Mesenchymal stem cell (in vitro differentiated cells and primary cell): ENCODE measurements at regions not wholly inside any gene's neighbourhood (a gene's known extent, or its start where the extent isn't known, plus 50 kb on each side); places are given as distances from the start of the nearest gene placed in this dataset.

Experiments
- DNase-seq: peaks from one replicate; pipeline ENCODE4 v3.0.0-alpha.2; 2013
- H2AFZ ChIP-seq: one replicate; pipeline ENCODE4 v1.6.1; 2013; ENCODE audit warnings: low read depth, mild to moderate bottlenecking, control low read depth, inconsistent platforms, low read length, moderate library complexity
- H2AK5ac ChIP-seq: 2 replicates; pipeline ENCODE4 v1.6.1; 2013; ENCODE audit warnings: low read length, moderate library complexity, mild to moderate bottlenecking, inconsistent platforms; ENCODE audit not compliant: severe bottlenecking
- H2BK120ac ChIP-seq: one replicate; pipeline ENCODE4 v1.6.1; 2013; ENCODE audit warnings: low read depth, mild to moderate bottlenecking, inconsistent platforms, low read length, moderate library complexity
- H2BK12ac ChIP-seq, 2 experiments: one replicate each; pipeline ENCODE4 v1.6.1; 2013; ENCODE audit warnings: inconsistent platforms in 2 of 2, low read length in 2 of 2, mild to moderate bottlenecking in 2 of 2, moderate library complexity in 2 of 2, control low read depth in 1 of 2
- H2BK15ac ChIP-seq: one replicate; pipeline ENCODE4 v1.6.1; 2013; ENCODE audit warnings: mild to moderate bottlenecking, low read depth, inconsistent platforms; ENCODE audit not compliant: poor library complexity, severe bottlenecking
- H2BK5ac ChIP-seq: 2 replicates; pipeline ENCODE4 v1.6.1; 2013; ENCODE audit warnings: low read depth, mild to moderate bottlenecking, low read length, control low read depth, inconsistent platforms; ENCODE audit not compliant: poor library complexity, severe bottlenecking
- H3K14ac ChIP-seq, 2 experiments: one replicate each; pipeline ENCODE4 v1.6.1; 2013; ENCODE audit warnings: inconsistent platforms in 2 of 2, low read length in 2 of 2, control low read depth in 1 of 2, mild to moderate bottlenecking in 1 of 2, moderate library complexity in 1 of 2
- H3K18ac ChIP-seq, 2 experiments: one replicate each; pipeline ENCODE4 v1.6.1; 2013; ENCODE audit warnings: inconsistent platforms in 2 of 2, low read length in 2 of 2, control low read depth in 1 of 2, low read depth in 1 of 2, mild to moderate bottlenecking in 1 of 2
- H3K23ac ChIP-seq, 2 experiments: one replicate each; pipeline ENCODE4 v1.6.1; 2013; ENCODE audit warnings: inconsistent platforms in 2 of 2, low read length in 2 of 2, mild to moderate bottlenecking in 2 of 2, moderate library complexity in 2 of 2, control low read depth in 1 of 2
- H3K27ac ChIP-seq: 2 replicates; pipeline ENCODE4 v1.5.1; 2013; ENCODE audit warnings: mild to moderate bottlenecking, moderate library complexity, low read length, control low read depth, inconsistent platforms; ENCODE audit not compliant: poor library complexity, severe bottlenecking
- H3K27me3 ChIP-seq, 2 experiments: 2 replicates each; pipeline versions ENCODE4 v1.6.1 to v1.7.0; 2013; ENCODE audit warnings: low read length in 2 of 2, mild to moderate bottlenecking in 2 of 2, moderate library complexity in 2 of 2, control low read depth in 1 of 2, inconsistent platforms in 1 of 2; ENCODE audit not compliant: control insufficient read depth in 1 of 2, insufficient read depth in 1 of 2
- H3K36me3 ChIP-seq, 2 experiments: 2 replicates each; pipeline versions ENCODE4 v1.6.1 to v1.7.0; 2013; ENCODE audit warnings: low read length in 2 of 2, control low read depth in 1 of 2, inconsistent platforms in 1 of 2, low read depth in 1 of 2, mild to moderate bottlenecking in 1 of 2; ENCODE audit not compliant: insufficient read depth in 2 of 2, control insufficient read depth in 1 of 2
- H3K4ac ChIP-seq, 2 experiments: one replicate each; pipeline ENCODE4 v1.6.1; 2013; ENCODE audit warnings: inconsistent platforms in 2 of 2, low read length in 2 of 2, mild to moderate bottlenecking in 2 of 2, moderate library complexity in 2 of 2, control low read depth in 1 of 2, low read depth in 1 of 2
- H3K4me1 ChIP-seq: 2 replicates; pipeline ENCODE4 v1.6.1; 2013; ENCODE audit warnings: low read depth, low read length, control low read depth; ENCODE audit not compliant: control insufficient read depth, insufficient read depth
- H3K4me2 ChIP-seq: 2 replicates; pipeline ENCODE4 v1.6.1; 2013; ENCODE audit warnings: low read length, mild to moderate bottlenecking, inconsistent platforms; ENCODE audit not compliant: poor library complexity, severe bottlenecking
- H3K4me3 ChIP-seq, 2 experiments: 2 replicates each; pipeline versions ENCODE4 v1.5.1 to v1.7.0; 2013; ENCODE audit warnings: low read length in 2 of 2, mild to moderate bottlenecking in 2 of 2, control low read depth in 1 of 2, low read depth in 1 of 2; ENCODE audit not compliant: insufficient read depth in 1 of 2
- H3K79me1 ChIP-seq: replicated peaks from 2 replicates; pipeline ENCODE4 v1.6.1; 2013; ENCODE audit warnings: mild to moderate bottlenecking, control low read depth, low read length, inconsistent platforms; ENCODE audit not compliant: poor library complexity, severe bottlenecking
- H3K9ac ChIP-seq: 2 replicates; pipeline ENCODE4 v1.7.0; 2013; ENCODE audit warnings: mild to moderate bottlenecking, low read length, moderate library complexity
- H3K9me3 ChIP-seq: 2 replicates; pipeline ENCODE4 v1.7.0; 2013; ENCODE audit warnings: mild to moderate bottlenecking, low read length; ENCODE audit not compliant: control insufficient read depth
- H4K8ac ChIP-seq: one replicate; pipeline ENCODE4 v1.6.1; 2013; ENCODE audit warnings: inconsistent platforms, mild to moderate bottlenecking, low read length, moderate library complexity
- H4K91ac ChIP-seq: one replicate; pipeline ENCODE4 v1.6.1; 2013; ENCODE audit warnings: mild to moderate bottlenecking, low read length, inconsistent platforms
- WGBS: methylation state at CpG from one replicate; pipeline ENCODE4 v1.1.7; 2013; ENCODE audit warnings: mixed read lengths; 5-methylcytosine and 5-hydroxymethylcytosine counted together

DNA sequence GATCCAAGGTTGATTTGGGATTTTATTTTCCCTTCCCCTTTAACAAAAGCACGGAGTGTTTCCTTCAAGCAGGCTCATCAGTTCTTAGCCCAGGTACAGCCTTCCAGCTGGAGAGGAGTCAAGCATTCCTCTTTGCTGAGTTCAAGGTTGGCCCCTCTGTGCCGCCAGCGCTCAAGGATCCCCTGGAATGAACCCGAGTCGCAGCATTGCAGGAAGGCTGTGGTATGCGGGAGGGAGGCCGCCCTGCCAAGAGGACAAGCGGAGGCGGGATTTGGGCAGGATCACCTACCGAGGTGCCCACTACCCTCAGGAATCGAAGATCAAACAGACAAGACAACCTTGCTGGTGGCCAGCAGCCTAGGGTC, 53.9 kb upstream of the NCOR2 start:
- peak overlapping the region; percentile 84 for H2BK15ac ChIP-seq
- H4K8ac ChIP-seq = peak overlapping the region; percentile 39
- peak overlapping the region in 1 of 2 experiments; percentile 13 for H3K4me3 ChIP-seq
- 74% methylated on average over 11 of the region's 11 CpGs for WGBS
- H4K91ac ChIP-seq = peak overlapping the region; percentile 46
- H2AK5ac ChIP-seq = peak overlapping the region; percentile 88
- H2BK5ac ChIP-seq = peak overlapping the region; percentile 88
- peaks cover 37% of the 10 kb centered on the region for H3K4me1 ChIP-seq
- peak overlapping the region in 1 of 2 experiments; percentile 83 for H3K4ac ChIP-seq
- H3K9ac ChIP-seq = peak overlapping the region; percentile 55
- H2AFZ ChIP-seq = no peak overlapping the region
- peak overlapping the region in 1 of 2 experiments; percentile 37 for H3K18ac ChIP-seq
- DNase-seq = no peak
- peak overlapping the region; percentile 88 for H3K27ac ChIP-seq
- peak overlapping the region in 1 of 2 experiments; percentile 22 for H3K14ac ChIP-seq
- no peaks in the 10 kb centered on the region for H3K36me3 ChIP-seq
- H2BK12ac ChIP-seq = peak overlapping the region; percentile 81 to 87
- peaks cover 0 to 4% of the 10 kb centered on the region in 2 experiments for H3K27me3 ChIP-seq
- no peak overlapping the region for H2BK120ac ChIP-seq
- peaks cover 9% of the 10 kb centered on the region for H3K9me3 ChIP-seq
- no peak overlapping the region for H3K23ac ChIP-seq
- no peaks in the 10 kb centered on the region for H3K79me1 ChIP-seq
- peak overlapping the region; percentile 34 for H3K4me2 ChIP-seq

DNA sequence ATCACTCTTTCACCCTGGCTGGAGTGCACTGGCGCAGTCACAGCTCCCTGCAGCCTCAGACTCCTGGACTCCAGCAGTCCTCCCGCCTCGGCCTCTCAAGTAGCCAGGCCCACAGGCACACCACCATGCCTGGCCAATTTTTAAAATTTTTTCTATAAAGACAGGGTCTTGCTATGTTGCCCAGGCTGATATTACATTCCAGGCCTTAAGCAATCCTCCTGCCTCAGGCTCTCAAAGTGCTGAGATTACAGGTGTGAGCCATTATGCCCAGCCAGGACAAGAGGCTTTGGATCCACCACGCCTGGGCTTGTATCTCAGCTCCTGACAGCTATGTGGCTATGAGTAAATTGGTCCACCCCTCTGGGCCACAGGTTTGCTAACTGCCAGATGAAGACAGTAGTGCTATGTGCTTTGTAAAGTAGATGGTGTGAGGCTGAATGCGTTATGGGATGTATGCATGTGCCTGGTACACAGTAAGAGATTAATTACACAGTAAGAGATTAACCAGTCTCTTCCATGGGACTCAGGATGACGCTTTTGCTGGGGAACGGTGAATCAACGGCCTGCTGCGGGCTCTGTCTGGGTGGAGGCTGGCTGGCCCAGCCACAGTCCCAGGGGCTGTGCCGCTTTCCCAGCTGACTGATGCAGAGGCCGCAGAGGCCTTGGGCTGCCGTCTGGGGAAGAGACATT, 53.3 kb upstream of the NCOR2 start:
- peak overlapping the region; percentile 88 for H2BK5ac ChIP-seq
- H4K8ac ChIP-seq = no peak overlapping the region
- H3K23ac ChIP-seq = no peak overlapping the region
- no peaks in the 10 kb centered on the region for H3K79me1 ChIP-seq
- H3K36me3 ChIP-seq = no peaks in the 10 kb centered on the region
- peak; percentile 44 for DNase-seq
- peak overlapping the region in 1 of 2 experiments; percentile 58 for H3K18ac ChIP-seq
- H2BK15ac ChIP-seq = no peak overlapping the region
- H3K27ac ChIP-seq = peak overlapping the region; percentile 88
- peak overlapping the region in 1 of 2 experiments; percentile 13 for H3K4me3 ChIP-seq
- H4K91ac ChIP-seq = peak overlapping the region; percentile 46
- H2BK120ac ChIP-seq = no peak overlapping the region
- peak overlapping the region in 1 of 2 experiments; percentile 28 for H3K4ac ChIP-seq
- H3K4me2 ChIP-seq = no peak overlapping the region
- H2AFZ ChIP-seq = no peak overlapping the region
- H3K27me3 ChIP-seq = peaks cover 0 to 4% of the 10 kb centered on the region in 2 experiments
- H3K14ac ChIP-seq = no peak overlapping the region
- peaks cover 32% of the 10 kb centered on the region for H3K4me1 ChIP-seq
- no peak overlapping the region for H2BK12ac ChIP-seq
- no peak overlapping the region for H2AK5ac ChIP-seq
- peaks cover 9% of the 10 kb centered on the region for H3K9me3 ChIP-seq
- 83% methylated on average over 12 of the region's 12 CpGs for WGBS
- peak overlapping the region; percentile 55 for H3K9ac ChIP-seq

DNA sequence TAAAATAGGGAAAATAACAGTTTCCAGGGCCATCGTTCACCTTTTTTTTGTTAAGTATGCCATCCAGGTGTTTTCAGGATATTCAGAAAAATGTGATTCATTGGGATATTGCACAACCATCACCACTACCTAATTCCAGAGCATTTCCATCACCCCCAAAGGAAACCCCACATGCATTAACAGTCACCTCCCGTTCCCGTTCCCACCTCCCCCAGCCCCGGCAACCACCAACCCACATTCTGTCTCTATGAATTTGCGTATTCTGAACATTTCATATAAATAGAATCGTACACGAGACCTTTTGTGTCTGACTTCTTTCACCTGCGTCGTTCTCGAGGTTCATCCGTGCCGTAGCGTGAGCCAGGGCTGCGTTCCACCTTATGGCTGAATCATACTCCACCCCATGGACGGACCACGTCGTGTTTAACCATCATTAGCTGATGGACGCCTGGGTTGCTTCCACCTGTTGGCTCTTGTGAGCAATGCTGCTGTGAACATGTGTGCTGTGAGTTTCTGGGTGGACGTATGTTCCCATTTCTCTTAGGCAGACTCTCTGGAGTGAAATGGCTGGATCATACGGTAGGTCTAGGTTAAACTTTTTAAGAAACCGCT, 51.0 kb upstream of the NCOR2 start:
- Histone ChIP-seq H3K18ac (no peak overlapping the region), H4K8ac (no peak overlapping the region), H2AK5ac (peak overlapping the region; percentile 2), H2BK12ac (peak overlapping the region in 1 of 2 experiments; percentile 60), H3K36me3 (no peaks in the 10 kb centered on the region), H2BK5ac (no peak overlapping the region), H3K4ac (no peak overlapping the region), H3K4me2 (no peak overlapping the region), H2BK15ac (no peak overlapping the region), H3K14ac (no peak overlapping the region), H3K27me3 (peaks cover 0 to 4% of the 10 kb centered on the region in 2 experiments), H3K4me1 (peaks cover 30% of the 10 kb centered on the region), H3K4me3 (no peak overlapping the region), H2BK120ac (no peak overlapping the region), H4K91ac (no peak overlapping the region), H3K9me3 (peaks cover 13% of the 10 kb centered on the region), H3K23ac (no peak overlapping the region), H3K9ac (no peak overlapping the region), H2AFZ (no peak overlapping the region), H3K27ac (no peak overlapping the region), H3K79me1 (no peaks in the 10 kb centered on the region)
- WGBS = 90% methylated on average over 21 of the region's 21 CpGs
- DNase-seq = no peak

DNA sequence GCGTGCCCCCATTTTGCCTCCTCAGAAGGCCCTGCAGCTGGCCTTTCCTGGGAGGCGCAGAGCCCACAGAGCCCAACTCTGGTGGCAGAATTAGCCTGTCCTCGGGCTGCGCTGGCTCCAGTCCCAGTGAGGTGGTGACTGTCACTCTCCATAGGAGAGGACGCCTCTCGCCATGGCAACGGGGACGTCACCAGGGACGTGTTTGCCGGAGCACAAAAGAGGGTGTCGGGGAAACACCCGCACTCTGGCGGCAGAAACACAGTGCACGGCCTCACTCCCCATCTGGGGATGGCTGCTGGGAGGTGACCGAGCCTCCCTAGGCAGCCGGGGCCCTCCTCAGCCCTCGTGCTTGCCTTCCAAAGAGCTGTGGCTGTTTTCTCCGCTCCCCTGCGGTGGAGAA, 50.2 kb upstream of the NCOR2 start:
- Histone ChIP-seq H4K91ac (peak overlapping the region; percentile 57), H2AK5ac (peak overlapping the region; percentile 43), H3K9ac (no peak overlapping the region), H3K4ac (peak overlapping the region in 1 of 2 experiments; percentile 54), H3K27ac (no peak overlapping the region), H3K18ac (peak overlapping the region in 1 of 2 experiments; percentile 37), H2AFZ (no peak overlapping the region), H2BK12ac (peak overlapping the region in 1 of 2 experiments; percentile 28), H2BK15ac (no peak overlapping the region), H3K14ac (no peak overlapping the region), H3K23ac (no peak overlapping the region), H2BK5ac (no peak overlapping the region), H3K4me3 (no peak overlapping the region), H4K8ac (no peak overlapping the region), H3K36me3 (no peaks in the 10 kb centered on the region), H3K4me1 (peaks cover 23% of the 10 kb centered on the region), H3K4me2 (no peak overlapping the region), H2BK120ac (no peak overlapping the region), H3K27me3 (peaks cover 0 to 4% of the 10 kb centered on the region in 2 experiments), H3K9me3 (peaks cover 9% of the 10 kb centered on the region), H3K79me1 (no peaks in the 10 kb centered on the region)
- 81% methylated on average over 19 of the region's 19 CpGs for WGBS
- no peak for DNase-seq
